Central memory CD4-positive, alpha-beta T cell (primary cell): ENCODE measurements at regions not wholly inside any gene's neighbourhood (a gene's known extent, or its start where the extent isn't known, plus 50 kb on each side); places are given as distances from the start of the nearest gene placed in this dataset.

ENCODE experiments used
- DNase-seq: peaks from one replicate; pipeline ENCODE4 v3.0.0; 2022

- DNase-seq, result no peak
Measured at GRCh38 chr9:27755846-27756245, 182.6 kb upstream of the C9orf72 start.

DNA sequence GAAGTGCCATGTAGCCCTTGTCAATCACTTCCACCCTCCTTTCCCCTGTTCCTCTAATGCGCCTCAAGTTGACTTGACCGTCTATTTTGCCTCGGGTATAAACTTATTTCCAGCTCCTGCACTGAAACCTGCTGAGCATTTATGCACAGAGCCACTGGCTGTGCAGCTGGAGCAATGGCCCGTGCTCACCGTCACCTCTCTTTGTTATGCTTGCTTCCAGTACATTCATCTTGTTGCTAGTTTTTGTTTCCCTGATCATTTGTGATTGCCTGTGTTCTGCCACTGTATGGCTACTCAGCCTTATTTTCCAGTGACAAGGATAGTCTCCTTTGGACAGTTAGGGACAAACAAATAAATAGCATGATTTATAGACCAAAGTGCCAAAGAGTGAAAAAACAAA lies 183.1 kb upstream of the C9orf72 start:
- DNase-seq, result no peak

DNA sequence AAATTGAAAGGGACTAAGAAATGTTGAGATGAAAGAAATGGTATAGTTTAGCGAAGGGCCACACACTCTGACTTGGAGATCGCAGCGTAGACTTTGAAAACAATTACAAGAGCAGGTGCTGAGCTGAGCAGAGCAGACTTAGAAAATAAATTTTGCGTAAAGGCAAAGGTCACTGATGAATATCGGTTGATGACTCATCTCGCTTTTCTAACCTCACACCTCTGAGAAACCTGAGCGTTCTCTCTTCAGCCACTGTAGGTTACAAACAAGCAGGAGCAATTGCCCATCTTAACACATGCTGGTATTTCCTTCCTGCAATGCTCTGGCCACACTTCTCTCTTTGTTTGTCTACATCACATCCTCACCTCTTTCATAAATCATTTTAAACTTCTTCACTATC lies 190.6 kb upstream of the C9orf72 start:
- no peak for DNase-seq

DNA sequence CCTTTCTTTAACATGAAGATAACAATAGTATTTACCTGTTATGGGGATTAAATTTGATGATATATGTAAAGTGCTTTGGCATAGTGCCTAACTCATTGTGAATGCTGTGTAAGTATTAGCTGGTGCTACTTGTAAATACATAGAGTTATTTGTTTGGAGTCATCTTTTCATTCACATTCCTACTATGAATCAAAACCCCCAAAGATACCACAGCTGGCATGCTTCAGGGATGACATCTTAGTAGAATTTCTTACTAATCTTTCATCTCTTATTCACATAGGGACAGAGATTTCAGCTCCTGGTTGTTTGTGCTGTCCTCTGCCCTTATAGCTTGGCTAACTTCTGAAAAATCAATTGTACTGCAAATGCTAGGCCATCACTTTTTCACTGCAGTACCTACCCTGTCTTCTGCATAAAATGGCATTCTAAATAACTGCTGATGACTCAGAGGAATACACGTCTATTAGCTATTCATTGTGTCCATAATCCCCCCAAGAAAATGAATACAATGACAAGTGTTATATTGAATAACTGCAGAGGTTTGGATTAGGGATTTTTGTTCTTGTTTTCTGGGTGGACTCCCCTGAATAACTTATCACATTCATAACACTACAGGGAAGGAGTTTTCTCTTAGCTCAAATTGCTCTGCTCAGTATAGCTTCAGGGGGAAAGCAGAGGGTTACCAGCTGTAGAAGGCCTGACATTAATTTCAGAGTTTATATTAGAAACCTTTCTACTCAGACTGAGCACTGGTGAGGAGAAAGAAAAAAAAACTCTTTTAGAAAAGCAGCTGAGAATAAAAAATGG lies 192.2 kb upstream of the C9orf72 start:
- no peak for DNase-seq

DNA sequence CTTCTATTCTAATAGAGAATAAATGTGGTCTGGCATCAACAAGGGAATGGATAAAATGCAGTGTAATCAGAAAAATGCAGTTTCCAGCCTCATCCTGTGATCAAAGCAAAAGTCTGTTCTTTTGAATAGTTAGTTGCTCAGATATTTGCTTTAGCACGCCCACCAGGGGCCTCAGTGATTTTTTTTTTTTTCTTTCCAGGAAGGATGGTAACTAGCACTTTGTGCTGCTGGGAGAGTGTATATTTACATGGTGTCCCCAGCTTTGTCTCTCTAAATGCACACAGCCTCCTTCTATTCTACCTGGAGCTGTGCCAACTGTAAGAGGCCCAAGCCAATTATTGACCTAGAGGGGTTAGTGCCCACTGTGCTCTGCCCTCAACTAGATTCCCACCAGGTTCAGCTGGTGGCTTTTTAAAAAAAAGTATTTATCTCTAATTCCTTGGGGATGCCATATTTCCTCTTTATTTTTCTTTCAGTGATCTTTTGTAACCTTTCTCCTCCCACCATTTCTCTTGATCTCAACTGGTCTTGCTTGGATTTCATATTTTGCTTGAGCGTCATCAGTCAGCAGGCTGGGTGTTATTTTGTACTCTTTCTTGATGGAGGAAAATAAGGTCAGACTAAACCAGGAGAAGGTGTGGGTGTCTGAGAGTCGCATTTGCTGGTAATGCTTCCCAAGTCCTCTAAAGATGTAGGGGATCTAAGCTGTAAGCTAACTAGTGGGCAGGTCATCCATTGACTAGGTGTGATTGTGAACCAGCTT lies 193.0 kb upstream of the C9orf72 start:
- DNase-seq, result no peak

DNA sequence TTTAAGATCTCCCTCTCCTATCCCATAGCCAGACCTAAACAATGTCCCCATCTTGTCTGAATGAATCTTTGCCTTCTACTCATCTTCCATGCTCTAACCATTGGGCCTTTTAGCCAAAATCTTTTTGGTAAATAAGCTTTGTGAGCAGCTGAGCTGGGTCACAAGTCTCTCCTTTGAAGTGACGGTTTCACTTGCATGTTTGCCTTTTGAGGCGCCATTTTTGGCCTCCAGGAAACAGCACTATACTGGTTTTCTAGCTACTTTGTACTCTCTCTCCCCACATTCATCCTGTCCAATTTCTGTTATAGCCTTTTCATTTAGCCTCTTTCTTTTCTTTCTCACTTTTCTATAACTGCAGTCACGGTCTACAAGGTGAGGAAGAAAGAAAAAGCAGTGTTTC lies 195.5 kb upstream of the C9orf72 start:
- no peak for DNase-seq

DNA sequence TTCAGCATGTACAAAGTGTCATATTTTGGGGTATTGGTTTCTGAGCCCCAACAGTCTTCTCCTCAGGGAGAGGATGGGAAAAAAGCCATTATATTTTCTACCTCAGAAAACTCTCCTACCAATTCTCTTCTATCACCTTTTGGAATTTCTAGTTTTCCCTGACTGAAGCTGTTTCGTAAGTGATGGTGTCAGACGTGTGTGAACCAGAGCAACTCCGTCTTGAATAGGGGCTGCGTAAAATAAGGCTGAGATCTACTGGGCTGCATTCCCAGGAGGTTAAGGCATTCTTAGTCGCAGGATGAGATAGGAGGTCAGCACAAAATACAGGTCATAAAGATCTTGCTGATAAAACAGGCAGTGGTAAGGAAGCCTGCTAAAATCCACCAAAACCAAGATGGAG lies 197.3 kb upstream of the C9orf72 start:
- DNase-seq, result no peak

DNA sequence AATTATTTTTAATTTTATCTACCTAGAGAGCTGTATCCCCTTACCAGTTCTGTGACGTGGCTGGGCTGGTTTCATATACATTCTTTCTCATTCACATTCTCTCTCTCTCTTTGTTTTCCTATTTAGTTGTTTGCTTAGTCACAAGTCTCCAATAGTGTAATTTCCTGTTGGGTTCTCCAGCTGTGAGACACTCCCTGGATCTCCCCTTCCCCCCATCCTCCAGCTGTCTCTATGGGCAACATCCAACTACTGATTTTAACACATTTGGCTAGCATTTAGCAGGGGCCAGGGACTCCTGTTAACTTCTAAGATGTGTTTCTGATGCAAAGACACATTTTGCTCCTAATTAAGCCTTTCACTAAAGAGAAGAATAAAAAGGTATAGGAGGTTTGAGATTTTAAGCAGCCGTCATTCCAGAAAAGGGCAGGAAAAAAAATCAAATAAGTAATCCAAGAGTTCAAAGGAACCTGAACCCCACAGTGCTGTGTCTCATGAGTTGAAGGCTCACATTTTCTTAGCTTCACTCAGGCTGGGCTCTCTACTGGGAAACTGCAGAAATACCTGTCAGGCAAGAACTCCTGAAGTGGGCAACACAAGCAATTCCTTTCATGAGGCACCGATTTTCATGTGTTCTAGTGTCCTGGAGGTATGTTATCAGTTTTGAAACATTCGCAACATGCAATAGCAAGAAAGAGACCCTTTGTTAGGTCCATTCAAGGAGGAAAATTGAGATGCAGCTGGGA lies 198.7 kb upstream of the C9orf72 start:
- DNase-seq, result no peak

GRCh38 chr9:27784847-27785713 lies 211.8 kb upstream of the C9orf72 start:
- DNase-seq, result no peak

DNA sequence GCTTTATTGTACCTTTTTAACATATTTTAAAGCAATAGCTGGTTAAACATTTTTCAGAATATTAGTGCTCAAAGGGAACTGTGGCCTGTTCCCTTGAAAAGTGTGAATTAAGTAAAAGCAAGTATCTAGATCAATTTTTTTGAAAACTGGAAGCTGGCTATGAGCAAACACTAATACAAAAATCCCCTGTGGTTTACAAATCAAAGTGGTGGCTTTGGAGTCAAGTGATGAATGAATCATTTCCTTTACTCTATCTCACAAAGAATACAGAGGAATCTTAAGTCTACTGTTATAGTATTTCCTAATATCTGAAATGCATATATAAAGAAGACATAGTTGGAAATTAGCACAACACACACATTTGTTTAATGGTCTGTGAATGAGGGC lies 212.4 kb upstream of the C9orf72 start:
- DNase-seq, result no peak

- no peak for DNase-seq
Measured at GRCh38 chr9:27787891-27788290, 214.6 kb upstream of the C9orf72 start.

DNA sequence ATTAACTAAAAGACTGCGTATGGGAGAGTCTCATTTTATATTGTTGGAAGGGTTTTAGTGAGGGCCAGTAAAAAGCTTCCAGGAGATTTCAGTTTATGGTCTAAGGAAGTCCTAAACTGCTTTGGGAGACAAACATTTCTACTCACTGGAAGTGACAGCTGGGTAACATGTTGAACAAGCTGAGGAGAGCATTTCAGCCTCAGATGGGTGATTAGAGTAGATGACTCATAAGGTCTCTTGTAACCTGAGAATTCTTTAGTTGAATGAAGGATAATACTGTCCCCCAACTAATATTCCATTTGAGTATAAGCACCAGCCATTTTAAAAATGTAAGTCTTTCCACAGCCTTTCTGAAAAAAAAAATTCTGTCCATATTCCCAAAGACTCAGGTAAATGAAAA lies 218.0 kb upstream of the C9orf72 start:
- DNase-seq, result no peak

DNA sequence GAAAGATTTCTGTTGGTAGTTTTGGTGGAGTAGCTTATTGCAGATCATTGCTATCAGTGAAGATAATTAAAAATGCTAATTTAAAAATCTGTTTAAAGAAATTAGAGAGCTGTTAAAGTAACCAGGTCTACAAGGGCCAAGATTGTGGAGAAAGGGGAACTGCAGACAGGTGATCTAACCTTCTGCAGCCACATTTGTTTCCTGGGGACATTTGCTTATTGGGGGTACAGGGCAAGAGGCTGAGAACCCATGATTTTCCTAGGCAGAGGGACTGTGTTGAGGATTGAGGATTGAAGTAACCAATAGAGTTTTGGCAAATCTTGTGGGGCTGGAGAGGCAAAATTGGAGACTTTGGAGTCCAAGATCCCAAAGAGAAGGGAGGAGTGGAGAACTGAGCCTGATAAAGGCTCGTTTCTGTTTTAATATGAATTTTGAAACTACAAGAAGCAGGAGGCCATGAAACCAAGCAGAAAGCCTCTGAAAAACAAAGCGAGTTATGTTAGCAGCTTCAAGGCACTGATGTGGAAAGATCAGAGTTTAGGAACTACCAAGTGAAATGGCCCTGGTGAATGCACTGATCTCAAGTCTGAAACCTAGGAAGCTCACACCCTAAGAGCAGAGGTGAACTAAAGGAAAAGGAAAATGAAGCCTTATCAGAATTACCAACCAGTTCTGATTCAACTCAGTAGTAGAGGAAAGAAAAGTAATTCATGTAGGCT lies 219.8 kb upstream of the C9orf72 start:
- DNase-seq, result no peak

GRCh38 chr9:27799326-27799725 lies 226.0 kb upstream of the C9orf72 start:
- DNase-seq, result no peak

GRCh38 chr9:27800159-27800558 lies 226.9 kb upstream of the C9orf72 start:
- no peak for DNase-seq

- no peak for DNase-seq
Measured at GRCh38 chr9:27800692-27801370, 227.6 kb upstream of the C9orf72 start.

DNA sequence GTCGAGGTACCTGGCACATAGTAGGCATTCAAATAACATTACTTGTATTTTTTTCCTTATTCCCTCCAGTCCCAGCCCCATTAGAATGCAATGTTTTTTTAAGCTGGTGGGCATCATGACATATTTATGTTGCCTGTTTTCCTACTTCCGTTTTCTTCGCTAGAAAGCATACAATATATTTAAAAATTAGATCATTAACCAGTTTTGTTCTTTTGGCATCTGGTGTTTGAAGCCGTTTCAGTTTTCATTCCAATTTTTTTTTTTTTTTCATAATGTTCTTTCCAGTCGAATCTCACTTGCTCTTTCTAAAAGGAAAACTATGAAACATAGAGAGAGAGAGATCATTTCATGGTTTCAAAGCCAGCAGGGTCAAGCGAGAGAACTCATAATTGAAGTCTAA lies 228.3 kb upstream of the C9orf72 start:
- no peak for DNase-seq

DNA sequence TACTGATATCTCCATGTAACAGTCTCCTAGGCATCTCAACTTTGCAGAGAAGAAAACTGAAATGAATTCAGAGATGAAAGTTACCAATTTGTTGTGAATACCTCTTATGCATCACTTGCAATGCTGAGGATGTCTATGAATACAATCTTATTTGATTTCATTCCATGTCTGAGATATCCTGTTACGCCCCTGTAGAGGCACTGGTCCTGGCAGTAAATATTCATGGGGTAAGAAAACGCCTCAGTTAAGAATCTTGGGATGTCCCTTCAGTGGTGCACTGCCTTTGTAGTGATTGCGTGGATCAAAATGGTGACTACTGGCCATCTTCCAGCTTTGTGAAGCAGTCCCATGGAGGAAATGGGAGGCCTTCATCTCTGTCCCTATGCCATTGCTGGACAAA lies 229.1 kb upstream of the C9orf72 start:
- no peak for DNase-seq

DNA sequence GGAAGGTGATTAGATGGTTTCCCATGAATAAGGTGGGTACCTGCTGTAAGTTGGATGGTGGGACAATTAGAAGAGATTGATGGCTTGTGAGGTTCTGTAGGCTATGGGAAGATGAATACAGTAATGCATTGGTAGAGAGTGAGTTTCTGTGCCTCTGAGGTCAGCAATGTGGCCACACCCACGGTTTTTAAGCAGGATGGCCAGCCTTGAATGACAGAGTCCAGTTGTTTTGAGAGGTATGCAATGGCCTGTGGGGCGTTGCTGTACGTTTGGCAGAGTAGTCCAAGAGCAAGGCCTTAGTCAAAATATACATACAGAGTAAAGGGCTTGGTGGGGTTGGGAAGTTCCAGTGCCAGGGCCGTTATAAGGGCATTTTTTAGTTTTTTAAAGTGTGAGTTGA lies 235.6 kb upstream of the C9orf72 start:
- no peak for DNase-seq

DNA sequence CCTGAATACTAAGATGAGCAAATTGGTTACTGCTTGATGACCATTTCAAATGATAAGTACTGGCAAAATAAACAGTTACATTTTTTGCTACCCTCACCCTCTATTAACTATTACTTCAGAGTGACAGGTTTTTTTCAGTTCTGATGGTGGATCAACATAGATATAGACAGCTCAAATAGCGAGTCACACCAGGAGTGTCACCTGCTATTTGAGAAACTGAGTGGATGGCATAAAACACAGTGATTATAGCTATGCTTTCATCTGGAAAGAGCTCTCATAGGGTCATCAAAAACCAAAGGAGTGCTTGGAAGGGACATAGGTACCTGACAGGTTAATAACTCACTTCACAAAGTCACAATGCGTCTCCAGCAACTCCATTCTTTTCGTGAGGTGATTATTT lies 244.5 kb upstream of the C9orf72 start:
- DNase-seq, result no peak

DNA sequence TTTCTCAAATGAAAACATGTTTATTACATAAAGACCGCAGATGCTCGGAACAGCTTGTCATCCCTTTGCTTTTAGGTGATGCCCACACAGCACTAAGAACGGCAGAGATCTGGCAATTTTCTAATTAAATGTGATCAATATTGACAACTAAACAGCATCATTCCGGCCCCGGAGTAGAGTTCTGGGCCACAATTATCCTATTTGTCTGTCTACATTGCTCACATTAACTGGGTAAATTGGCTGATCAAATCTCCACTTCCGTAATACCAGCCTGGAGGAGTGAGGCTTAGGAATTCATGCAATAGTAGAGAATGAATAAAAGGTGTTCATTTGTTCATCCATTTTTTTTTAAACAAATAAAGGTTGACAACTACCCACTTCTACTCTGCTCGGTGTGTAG lies 245.1 kb upstream of the C9orf72 start:
- no peak for DNase-seq
